ENCODE measurements at regions not wholly inside any gene's neighbourhood (a gene's known extent, or its start where the extent isn't known, plus 50 kb on each side); places are given as distances from the start of the nearest gene placed in this dataset.

- TF ChIP-seq TAF1 (IDR thresholded peaks at IDR 0.05; ENCODE audit: borderline replicate concordance, insufficient read depth, low read length), result no peak
- TF ChIP-seq REST (IDR thresholded peaks at IDR 0.05; ENCODE audit: insufficient read depth in 1 of 2, low read depth in 2 of 2, low read length in 2 of 2), result no peak
These were observed 232.4 kb downstream of the MIAT start for GRCh38 chr22:26889802-26890201.

Measured in PFSK-1 (cell line).